HG02981 (cell line): ENCODE measurements at regions not wholly inside any gene's neighbourhood (a gene's known extent, or its start where the extent isn't known, plus 50 kb on each side); places are given as distances from the start of the nearest gene placed in this dataset.
"Not testable (repeated sequence)": the region's sequence is repeated elsewhere in the genome, so short reads cannot be mapped to it uniquely, and the experiment has no call there.

ENCODE experiments used
- ATAC-seq: cut with Tn5 transposase; IDR thresholded peaks from one replicate; pipeline ENCODE4 v1.9.1; 2021; ENCODE audit warnings: mild to moderate bottlenecking, moderate library complexity; ENCODE audit not compliant: unreplicated experiment

DNA sequence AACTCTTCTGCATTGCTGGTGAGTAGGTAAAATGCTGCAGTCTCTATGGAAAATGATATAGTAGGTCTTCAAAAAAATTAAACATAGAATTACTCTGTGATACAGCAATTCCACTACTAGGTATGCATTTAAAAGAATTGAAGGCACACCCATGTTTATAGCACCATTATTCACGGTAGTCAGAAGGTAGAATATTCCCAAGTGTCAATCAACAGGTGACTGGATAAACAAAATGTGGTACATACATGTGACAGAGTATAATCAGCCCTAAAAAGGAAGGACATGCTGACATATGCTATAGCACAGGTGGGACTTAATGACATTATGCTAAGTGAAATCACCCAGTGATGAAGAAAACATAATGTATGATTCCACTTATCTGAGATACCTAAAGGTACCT lies 123.3 kb downstream of the CCER1 start:
- ATAC-seq = no peak

DNA sequence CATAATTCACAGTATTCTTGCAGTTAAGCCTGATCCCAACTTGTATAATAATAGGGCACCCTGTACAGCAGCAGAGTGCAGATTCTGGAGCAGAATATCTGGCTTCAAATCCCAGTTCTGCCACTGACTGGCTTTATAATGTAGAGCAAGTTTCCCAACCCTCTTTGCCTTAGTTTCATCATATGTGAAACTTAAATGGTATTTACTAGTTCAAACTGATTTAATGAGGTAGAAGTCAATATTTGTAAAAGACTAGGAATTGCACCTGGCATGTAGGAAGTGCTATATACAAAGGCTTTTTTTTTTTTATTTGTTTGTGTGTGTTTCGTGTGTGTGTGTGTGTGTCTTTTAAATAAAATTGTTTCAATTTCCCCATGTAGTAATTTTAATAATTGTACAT lies 125.9 kb downstream of the CCER1 start:
- no peak for ATAC-seq

DNA sequence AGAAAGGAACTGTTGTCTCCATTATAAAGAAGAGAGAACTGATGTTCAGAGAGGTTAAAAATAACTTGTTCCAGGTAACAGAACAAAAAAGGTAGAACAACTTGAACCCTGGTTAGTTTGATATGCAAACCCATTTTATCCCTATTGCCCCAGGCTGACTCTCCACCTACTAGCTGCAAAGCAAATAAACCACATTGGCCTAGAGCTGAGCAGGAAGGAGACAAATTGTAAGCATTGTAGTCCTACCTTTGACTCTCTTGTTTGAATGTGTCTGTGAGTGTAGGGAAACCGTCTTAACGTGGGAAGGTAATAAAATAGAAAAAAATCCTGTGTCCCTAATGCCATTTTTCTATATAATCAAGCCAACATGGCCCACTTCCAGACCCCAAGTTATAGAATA lies 126.4 kb downstream of the CCER1 start:
- ATAC-seq = no peak

DNA sequence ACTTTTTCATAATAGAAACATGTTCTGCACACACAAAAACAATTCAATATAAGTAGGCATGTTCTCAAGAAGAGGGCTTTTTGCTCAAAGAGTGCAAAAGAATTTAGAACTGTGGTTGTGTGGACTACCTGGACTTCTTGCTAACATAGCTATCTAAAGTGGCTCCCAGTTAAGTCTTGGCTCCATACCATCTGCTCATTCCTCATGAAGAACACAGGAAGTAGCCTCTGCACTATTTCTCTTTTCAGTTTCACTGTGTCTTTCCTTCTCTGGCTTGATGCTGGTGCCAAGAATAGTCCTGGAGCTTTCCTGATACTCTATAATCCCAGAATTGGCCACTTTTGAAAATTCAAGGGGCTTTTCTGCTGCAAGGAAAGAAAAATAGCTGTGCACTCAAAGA lies 127.4 kb downstream of the CCER1 start:
- ATAC-seq = no peak

DNA sequence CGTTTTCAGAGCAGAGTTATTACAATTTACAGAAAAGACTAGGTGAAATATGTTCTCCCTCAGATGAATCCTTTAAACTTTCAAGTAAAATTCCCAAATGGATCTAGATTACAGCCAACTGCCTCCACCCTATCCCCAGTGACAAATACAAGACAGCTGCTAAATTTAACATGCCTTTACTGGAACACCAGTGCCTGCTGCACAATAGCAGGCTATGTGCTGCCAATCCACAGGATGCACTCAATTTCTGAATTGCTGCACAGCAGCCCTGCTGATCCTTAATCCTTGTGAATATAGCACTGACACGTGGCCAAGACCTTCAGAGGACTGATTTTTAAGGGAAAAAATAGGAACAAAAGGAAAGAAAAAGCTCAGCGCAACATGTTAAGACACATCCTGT lies 128.9 kb downstream of the CCER1 start:
- no peak for ATAC-seq

DNA sequence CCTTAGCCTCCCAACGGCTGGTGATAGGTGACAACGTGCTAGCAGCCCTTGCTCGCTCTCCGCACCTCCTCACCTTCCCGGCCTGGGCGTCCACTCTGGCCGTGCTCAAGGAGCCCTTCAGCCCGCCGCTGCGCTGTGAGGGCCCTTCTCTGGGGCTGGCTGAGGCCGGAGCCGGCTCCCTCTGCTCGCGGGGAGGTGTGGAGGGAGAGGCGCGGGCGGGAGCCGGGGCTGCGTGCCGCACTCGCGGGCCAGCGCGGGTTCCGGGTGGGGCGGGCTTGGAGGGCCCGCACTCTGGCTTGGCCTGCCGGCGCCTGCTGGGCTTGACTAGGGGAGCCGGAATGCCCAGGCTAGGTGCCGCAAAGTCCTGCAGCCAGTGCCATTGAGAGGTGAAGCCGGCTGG lies 131.1 kb downstream of the CCER1 start:
- no peak for ATAC-seq

DNA sequence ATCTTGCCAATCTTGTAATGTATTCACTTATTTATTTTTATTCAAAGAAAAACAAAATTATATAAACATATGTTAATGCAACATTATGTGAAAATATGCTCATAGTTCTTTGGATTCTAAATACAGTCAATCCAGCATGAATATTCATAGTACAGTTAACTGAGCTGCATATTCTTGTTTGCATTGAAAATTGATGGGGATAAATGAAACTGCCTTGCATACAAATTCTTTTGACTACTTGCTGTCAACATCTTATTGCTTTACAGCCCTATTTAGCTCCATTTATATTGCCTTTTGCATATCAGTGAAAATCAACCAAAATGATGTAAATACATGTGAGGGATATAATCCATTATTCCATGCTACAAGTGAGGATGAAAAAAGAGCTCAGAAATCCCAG lies 135.3 kb downstream of the CCER1 start:
- ATAC-seq = no peak

DNA sequence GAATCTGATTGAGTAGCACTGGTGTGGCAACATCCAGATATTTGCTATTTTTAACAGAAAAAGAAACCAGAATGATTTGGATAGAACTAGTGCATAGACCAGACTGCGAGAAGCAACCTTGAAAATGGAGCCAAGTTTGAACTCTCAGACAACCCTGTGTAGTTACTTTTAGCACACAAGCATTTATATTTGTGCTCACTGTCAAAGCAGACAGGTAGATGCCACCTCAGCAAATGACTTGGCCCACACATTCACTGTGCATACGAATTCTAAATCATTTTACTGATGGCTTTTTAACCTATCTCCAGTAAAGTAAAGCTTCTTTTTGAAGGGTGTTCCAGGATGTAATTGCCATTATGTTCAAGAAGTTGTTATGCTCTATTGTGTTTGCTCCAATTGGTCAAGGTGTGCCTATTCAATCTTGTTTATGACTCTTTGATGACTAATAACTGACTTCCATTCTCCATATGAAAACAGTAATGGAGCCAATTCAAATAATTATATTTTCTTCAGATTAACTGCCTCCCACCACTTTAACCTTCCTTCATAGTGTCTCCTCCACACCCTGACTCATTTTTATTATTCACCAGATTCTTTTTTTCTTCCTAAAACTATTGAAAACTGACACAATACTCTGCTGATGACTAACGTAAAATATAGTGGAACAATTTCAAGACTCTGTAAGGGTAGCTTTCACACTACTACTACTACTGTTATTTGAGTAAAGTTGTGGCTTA lies 138.5 kb downstream of the CCER1 start:
- no peak for ATAC-seq

DNA sequence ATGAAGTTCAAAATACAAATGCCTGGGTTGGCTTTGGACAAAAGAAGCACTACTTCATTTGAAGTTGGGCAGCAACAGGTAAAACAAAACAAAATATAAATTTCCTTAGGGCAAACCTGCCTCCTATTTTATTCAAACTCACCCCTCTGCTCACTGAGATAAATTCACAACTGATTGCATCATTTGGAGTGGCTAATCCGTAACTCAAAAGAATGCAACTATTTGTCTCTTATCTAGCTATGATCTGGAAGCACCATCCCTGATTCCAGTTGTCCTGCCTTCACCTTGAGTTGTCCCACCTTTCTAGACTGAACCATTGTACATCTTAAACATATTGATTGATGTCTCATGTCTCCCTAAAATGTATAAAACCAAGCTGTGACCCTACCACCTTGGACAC lies 145.0 kb downstream of the CCER1 start:
- no peak for ATAC-seq

DNA sequence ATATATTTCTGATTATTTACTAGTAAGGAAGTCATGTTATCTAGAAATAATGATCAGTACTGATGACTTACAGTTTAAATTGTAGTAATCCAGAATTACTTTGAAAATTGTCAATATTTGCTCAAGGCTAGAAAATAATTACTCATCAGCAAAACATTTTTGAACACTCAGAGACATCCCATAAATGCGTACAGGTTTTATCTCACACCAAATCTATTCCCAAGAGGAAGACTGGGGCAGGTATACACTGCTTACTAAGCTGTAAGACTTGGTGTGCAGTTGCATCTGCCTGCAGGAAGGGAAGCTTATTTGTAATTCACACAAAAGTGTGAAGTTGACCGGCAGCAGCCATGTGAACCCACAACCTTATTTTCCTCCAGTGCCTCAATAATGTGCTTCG lies 146.4 kb downstream of the CCER1 start:
- no peak for ATAC-seq

DNA sequence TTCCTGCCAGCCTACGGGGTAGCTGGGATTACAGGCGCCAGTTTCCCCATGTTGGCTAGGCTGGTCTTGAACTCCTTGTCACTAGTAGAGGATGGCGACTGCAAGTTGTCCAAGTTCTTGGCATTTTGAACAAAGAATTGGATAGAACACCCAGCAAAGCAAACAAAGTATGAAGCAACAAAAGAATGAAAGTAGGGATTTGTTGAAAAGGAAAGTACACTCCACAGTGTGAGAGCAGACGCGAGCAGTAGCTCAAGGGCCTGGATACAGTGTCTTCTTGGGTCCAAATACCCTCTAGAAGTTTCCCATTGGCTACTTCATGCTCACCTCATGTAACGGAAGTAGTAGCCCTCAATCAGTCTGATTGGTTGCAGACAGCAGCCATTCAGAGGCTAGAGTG lies 152.2 kb downstream of the CCER1 start:
- no peak for ATAC-seq

DNA sequence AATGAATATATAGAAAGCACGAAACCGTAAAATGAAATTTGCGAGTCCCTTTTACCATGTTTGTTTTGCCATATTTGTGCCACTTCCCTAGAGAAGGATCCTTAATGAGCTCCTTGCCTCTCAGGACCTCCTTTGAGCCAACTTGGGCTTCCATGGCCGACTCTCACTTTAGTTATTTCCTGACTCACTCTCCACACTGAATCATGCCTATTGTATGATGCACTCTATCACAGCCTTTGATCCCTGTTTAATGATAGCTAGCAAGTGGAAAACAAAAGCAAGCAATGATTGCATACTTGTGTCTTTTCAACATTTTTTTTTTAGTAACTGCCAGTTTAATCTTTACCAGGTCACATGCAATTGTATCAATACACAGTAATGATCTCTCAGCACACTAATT lies 153.2 kb downstream of the CCER1 start:
- no peak for ATAC-seq

DNA sequence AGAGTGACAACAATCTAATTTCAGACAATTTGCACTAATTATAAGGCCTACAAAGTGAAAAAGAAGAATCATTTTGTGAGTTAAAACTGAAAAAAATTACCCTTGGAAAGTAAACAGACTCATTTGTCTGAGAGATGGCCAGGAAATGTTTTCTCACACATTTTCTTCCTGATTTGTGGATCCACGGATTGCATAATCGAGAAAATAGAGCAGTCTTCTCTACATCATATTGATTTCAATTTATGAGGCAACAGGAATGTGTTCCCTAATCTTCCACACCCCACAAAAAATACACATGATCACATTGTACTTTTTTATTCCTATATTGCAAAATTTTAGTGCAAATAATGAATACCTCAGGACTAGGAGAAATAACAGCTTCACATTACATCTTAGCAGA lies 160.8 kb downstream of the CCER1 start:
- no peak for ATAC-seq

DNA sequence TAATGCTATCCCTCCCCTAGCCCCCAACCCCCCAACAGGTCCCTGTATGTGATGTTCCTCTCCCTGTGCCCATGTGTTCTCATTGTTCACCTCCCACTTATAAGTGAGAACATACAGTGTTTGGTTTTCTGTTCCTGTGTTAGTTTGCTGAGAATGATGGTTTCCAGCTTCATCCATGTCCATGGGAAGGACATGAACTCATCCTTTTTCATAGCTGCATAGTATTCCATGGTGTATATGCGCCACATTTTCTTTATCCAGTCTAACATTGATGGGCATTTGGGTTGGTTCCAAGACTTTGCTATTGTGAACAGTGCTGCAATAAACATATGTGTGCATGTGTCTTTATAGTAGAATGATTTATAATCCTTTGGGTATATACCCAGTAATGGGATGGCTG lies 162.3 kb downstream of the CCER1 start:
- ATAC-seq = not testable (repeated sequence)

DNA sequence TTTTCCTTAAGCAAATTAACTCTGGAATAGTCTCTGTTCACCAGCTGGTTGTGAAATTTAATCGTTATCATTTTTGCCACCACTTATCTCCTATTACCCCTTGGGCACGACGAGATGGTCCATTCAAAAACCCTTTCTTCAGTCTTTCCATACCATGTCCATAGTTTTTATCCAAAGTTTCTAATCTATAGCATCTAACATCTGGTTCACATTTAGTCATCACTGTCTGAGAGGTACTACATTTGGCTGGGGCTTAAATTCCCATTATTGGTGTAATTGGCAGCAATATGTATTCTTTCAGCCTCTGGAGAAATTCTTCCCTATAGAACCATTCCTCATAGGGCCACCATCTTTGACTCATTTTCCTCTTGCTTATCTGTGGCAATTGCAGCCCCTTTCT lies 163.5 kb downstream of the CCER1 start:
- ATAC-seq = no peak

DNA sequence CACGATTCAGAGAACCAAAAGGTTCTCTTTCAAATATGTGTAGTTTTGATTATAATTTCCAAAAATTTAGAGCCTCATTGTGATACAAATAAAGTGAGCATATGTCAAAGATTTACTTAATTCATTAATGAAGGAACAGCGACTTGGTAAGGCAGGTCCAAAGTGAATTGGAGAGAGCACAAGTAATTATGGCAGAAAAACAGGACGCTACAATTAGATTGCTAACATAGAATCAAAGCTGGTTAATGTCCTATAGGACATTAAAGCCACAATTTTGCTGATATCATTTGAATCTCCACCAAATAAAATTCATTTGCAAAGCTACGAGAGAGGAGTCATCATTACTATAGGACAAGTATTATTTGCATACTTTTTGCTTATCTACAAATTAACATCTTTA lies 164.2 kb downstream of the CCER1 start:
- ATAC-seq = no peak

DNA sequence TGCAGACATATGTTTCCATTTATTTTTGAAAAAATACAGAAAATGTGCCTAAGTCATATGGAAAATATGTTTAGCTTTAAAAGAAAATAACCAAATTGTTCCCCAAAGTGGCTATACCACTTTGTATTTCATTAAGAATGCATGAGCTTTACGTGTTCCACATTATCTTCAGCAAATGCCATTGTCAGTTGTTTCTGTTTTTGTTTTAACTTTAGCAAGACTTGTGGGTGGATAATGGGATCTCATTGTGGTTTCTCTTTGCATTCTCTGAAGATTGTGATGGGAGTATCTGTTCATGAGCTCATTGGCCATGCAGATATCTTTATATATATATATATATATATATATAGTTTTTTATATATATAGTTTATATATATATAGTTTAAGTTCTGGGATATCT lies 181.5 kb downstream of the CCER1 start:
- no peak for ATAC-seq

DNA sequence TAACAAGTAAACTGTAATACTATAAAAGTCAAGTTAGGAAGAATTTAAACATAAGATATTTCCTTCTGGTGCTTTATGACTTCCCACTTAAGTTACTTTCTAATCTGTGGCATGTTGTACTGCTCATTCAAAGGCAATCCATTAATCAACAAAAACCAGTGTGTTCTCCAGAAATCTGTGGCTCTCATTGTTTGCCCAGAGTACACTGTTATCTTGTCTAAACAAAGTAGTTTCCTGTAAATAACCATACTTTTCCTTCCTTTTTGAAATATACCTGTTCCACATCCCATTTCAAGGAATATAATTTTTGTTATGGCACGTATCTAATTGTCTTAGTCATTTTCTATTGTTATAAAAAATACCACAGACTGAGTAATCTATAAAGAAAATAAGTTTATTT lies 184.1 kb downstream of the CCER1 start:
- no peak for ATAC-seq

DNA sequence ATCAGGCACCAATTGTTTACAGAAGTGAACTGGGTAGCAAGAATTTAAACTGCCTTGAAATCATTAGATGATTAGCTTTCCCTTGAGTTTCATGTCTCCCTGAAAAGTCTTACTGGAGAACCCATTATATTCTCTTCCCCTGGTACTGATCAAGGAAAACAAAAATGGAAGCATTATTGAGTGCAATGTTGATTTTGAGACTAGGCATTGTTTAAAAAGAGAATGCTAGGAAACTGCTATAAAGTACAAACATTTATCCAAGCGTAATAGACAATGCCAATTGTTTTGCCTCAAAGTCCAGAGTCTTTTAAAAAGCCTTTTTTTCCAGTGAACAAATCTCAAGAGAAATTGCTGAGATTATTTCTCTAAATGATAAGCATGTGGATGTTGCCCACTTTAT lies 197.0 kb downstream of the CCER1 start:
- no peak for ATAC-seq

DNA sequence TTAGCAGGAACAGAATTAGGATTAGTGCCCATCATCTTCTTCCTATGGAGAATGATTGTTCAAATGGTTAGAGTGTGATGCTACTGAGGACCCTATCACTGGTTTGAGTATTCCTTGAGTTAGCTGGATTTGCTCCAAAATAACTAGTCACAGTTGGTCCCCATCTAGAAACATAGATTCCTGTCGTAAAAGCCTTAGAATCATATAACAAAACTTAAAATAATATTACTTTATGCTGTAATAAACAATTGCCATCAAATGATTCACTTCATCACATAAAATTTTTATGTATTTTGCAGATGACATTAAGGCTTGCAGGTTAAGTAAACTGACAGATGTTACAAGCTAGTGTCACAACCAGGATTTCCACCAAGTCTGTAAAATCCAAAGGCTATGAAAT lies 209.8 kb downstream of the CCER1 start:
- no peak for ATAC-seq

DNA sequence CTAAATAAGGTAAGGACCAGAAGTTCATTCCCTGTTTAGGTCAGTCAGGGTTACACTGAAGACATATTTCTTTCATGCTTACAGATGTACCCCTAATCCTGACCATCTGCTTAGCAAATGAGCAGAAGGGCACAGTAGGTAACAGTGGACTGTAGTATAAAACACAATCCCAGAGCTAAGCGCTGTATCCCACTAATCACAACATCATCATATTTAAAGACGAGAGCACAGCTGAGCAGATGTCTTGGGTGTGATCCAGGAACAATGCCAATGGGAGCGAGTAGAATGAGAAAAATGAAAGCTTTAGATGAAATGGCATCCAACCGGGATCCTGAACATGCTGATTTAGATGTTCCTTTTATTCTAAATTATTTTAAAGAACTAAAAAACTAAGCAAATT lies 213.4 kb downstream of the CCER1 start:
- no peak for ATAC-seq

DNA sequence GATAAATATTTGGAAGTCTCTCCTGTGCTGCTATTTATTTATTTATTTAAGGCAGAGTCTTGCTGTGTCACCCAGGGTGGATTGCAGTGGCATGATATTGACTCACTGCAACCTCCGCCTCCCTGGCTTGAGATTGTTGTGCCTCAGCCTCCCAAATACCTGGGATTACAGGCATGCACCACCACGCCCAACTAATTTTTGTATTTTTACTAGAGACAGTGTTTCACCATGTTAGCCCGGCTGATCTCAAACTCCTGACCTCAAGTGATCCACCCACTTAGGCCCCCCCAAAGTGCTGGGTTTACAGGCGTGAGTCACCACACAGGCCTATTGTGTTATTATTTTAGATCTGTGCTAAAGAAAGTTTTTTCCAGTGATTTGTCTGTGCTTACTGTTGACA lies 225.2 kb downstream of the CCER1 start:
- ATAC-seq = no peak

DNA sequence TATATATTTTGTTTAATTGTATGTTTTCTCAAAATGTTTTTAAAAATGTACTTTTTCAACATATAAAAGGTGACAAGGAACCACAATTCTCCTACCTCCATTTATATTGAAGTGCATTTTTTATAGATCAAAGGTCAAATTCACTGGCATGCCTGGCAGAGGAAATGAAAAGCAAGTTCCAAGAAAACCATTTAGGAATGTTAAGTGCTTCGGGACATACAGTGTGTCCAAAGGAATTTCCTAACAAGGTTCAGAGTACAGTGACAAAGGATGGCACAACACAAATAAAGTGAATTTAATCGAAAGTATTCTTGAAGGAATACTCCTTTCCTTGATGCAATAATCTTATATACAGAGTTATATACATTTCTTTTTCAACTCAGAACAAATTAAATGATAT lies 242.3 kb downstream of the CCER1 start:
- ATAC-seq = no peak
